A549 (cell line): ENCODE measurements at regions not wholly inside any gene's neighbourhood (a gene's known extent, or its start where the extent isn't known, plus 50 kb on each side); places are given as distances from the start of the nearest gene placed in this dataset.

ENCODE experiments used
- ATAC-seq, 2 experiments: fragments of 200-7000 bp in 1 of 2; fragments of >200 bp in 1 of 2; cut with Nextera tagmentation in 1 of 2; cut with Tn5 transposase in 1 of 2; 3 replicates each; pipeline versions ENCODE4 v1.8.0 to v1.9.1; 2018 to 2020; ENCODE audit warnings: mild to moderate bottlenecking in 1 of 2, moderate library complexity in 1 of 2
- CTCF ChIA-PET: fragments of 300-600 bp; sonication (Branson Sonifier 250); formaldehyde crosslinking; extraction: SDS; loops from one replicate; lab custom pipeline; 2021; ENCODE audit warnings: antibody characterized with exemption, inconsistent platforms; lab: Yijun Ruan, JAX
- POLR2A ChIA-PET: fragments of 350-600 bp; formaldehyde crosslinking; extraction: SDS; loops from one replicate; lab custom pipeline; 2021; ENCODE audit warnings: antibody characterized with exemption, inconsistent platforms; lab: Yijun Ruan, JAX
- DNase-seq, 2 experiments: peaks; one replicate each; pipeline versions ENCODE4 v3.0.0 to v3.0.0-alpha.2; 2011 to 2016; ENCODE audit warnings: low read depth in 1 of 2, low spot score in 1 of 2
- FAIRE-seq: peaks from 2 replicates; lab custom pipeline; 2011; peaks lifted over from hg19 to GRCh38; lab: Jason Lieb, UNC
- H3K27ac ChIP-seq, 2 experiments: fragments of >200 bp; sonication (Bioruptor Twin); formaldehyde crosslinking; 3 replicates each; pipeline ENCODE4 v1.5.1; 2016 to 2017
- H3K4me1 ChIP-seq: fragments of >200 bp; sonication (Bioruptor Twin); formaldehyde crosslinking; 3 replicates; pipeline ENCODE4 v1.6.1; 2016
- H3K4me2 ChIP-seq: fragments of >200 bp; sonication (Bioruptor Twin); formaldehyde crosslinking; 3 replicates; pipeline ENCODE4 v1.6.1; 2016
- H3K4me3 ChIP-seq: fragments of >200 bp; sonication (Bioruptor Twin); formaldehyde crosslinking; 3 replicates; pipeline ENCODE4 v1.5.1; 2016
- H3K9me3 ChIP-seq: fragments of >200 bp; sonication (Bioruptor Twin); formaldehyde crosslinking; 3 replicates; pipeline ENCODE4 v1.6.1; 2016
- BCL3 ChIP-seq: fragments of >200 bp; sonication (Bioruptor Twin); formaldehyde crosslinking; IDR thresholded peaks from 3 replicates; pipeline ENCODE4 v1.6.1; 2016
- CEBPB ChIP-seq, 2 experiments: fragments of >200 bp in 1 of 2; sonication (Bioruptor Twin) in 1 of 2; formaldehyde crosslinking in 1 of 2; IDR thresholded peaks; 2 replicates each; pipeline ENCODE4 v1.6.1; 2012 to 2016
- CHD4 ChIP-seq: fragments of 200-600 bp; sonication (generic); IDR thresholded peaks from 2 replicates; pipeline ENCODE4 v1.6.1; 2016; ENCODE audit warnings: antibody characterized with exemption, mild to moderate bottlenecking, borderline replicate concordance
- EHF ChIP-seq: fragments of 250-450 bp; sonication (Bioruptor Pico); IDR thresholded peaks from 2 replicates; pipeline ENCODE4 v1.5.0; 2020; ENCODE audit warnings: mild to moderate bottlenecking
- ELK1 ChIP-seq: fragments of 150-350 bp; IDR thresholded peaks from 2 replicates; pipeline ENCODE4 v1.6.1; 2014; ENCODE audit warnings: low read depth, mild to moderate bottlenecking, low read length
- EP300 ChIP-seq, 2 experiments: fragments of >200 bp; sonication (Bioruptor Twin); formaldehyde crosslinking; IDR thresholded peaks; 2 replicates in 1 of 2; 3 replicates in 1 of 2; pipeline ENCODE4 v1.6.1; 2016 to 2017
- FOSL2 ChIP-seq, 2 experiments: fragments of 450-650 bp in 1 of 2; fragments of >200 bp in 1 of 2; sonication (Bioruptor Twin) in 1 of 2; formaldehyde crosslinking; IDR thresholded peaks; 2 replicates each; pipeline versions ENCODE4 v1.5.0 to v1.6.1; 2016 to 2020; ENCODE audit warnings: mild to moderate bottlenecking in 1 of 2, moderate library complexity in 1 of 2
- HES2 ChIP-seq: fragments of >200 bp; sonication (Bioruptor Twin); formaldehyde crosslinking; IDR thresholded peaks from 2 replicates; pipeline ENCODE4 v1.6.1; 2016
- HMGXB4 ChIP-seq: fragments of 250-450 bp; sonication (Bioruptor Pico); IDR thresholded peaks from 2 replicates; pipeline ENCODE4 v1.5.0; 2021; ENCODE audit warnings: mild to moderate bottlenecking, moderate library complexity, borderline replicate concordance
- HOXB13 ChIP-seq: fragments of 250-450 bp; sonication (Bioruptor Pico); IDR thresholded peaks from 2 replicates; pipeline ENCODE4 v1.5.0; 2020; ENCODE audit warnings: low read depth, mild to moderate bottlenecking, moderate library complexity
- JUN ChIP-seq, 2 experiments: fragments of >200 bp; sonication (Bioruptor Twin); formaldehyde crosslinking; IDR thresholded peaks; 2 replicates in 1 of 2; 3 replicates in 1 of 2; pipeline ENCODE4 v1.6.1; 2016 to 2017
- JUNB ChIP-seq: fragments of >200 bp; sonication (Bioruptor Twin); formaldehyde crosslinking; IDR thresholded peaks from 2 replicates; pipeline ENCODE4 v1.6.1; 2016
- NR3C1 ChIP-seq: fragments of >200 bp; sonication (Bioruptor Twin); formaldehyde crosslinking; IDR thresholded peaks from 3 replicates; pipeline ENCODE4 v1.6.1; 2017
- PHF8 ChIP-seq: fragments of 200-600 bp; sonication (generic); IDR thresholded peaks from 2 replicates; pipeline ENCODE4 v1.6.1; 2016; ENCODE audit warnings: low read depth, mild to moderate bottlenecking, antibody characterized with exemption, moderate library complexity, borderline replicate concordance
- POLR2A ChIP-seq: IDR thresholded peaks from 2 replicates; pipeline ENCODE4 v1.6.1; 2012; ENCODE audit warnings: mild to moderate bottlenecking, low read length
- POLR2AphosphoS2 ChIP-seq: conservative IDR thresholded peaks from 2 replicates; pipeline ENCODE4 v1.6.1; 2012; ENCODE audit warnings: low read length, improper control_type of control experiment, inconsistent platforms
- RAD21 ChIP-seq, 2 experiments: fragments of >200 bp in 1 of 2; sonication (Bioruptor Twin) in 1 of 2; formaldehyde crosslinking in 1 of 2; IDR thresholded peaks in 1 of 2; conservative IDR thresholded peaks in 1 of 2; 2 replicates in 1 of 2; 3 replicates in 1 of 2; pipeline ENCODE4 v1.6.1; 2012 to 2018; ENCODE audit warnings: inconsistent platforms in 1 of 2
- SMC3 ChIP-seq: fragments of >200 bp; sonication (Bioruptor Twin); formaldehyde crosslinking; IDR thresholded peaks from 3 replicates; pipeline ENCODE4 v1.6.1; 2018; ENCODE audit warnings: inconsistent platforms
- TP53 ChIP-seq: fragments of 250-450 bp; sonication (Bioruptor Pico); IDR thresholded peaks from 2 replicates; pipeline ENCODE4 v1.5.0; 2021; ENCODE audit warnings: mild to moderate bottlenecking, moderate library complexity
- ZC3H11A ChIP-seq: fragments of 450-650 bp; IDR thresholded peaks from 2 replicates; pipeline ENCODE4 v1.6.1; 2014; ENCODE audit warnings: antibody characterized with exemption, mild to moderate bottlenecking
- ZFP36 ChIP-seq: fragments of 450-650 bp; IDR thresholded peaks from 2 replicates; pipeline ENCODE4 v1.6.1; 2014; ENCODE audit warnings: borderline replicate concordance; ENCODE audit not compliant: partially characterized antibody
- ZNF302 ChIP-seq: fragments of 250-450 bp; sonication (Bioruptor Pico); IDR thresholded peaks from 2 replicates; pipeline ENCODE4 v1.9.0; 2021; ENCODE audit warnings: inconsistent platforms, mild to moderate bottlenecking, moderate library complexity
- WGBS: methylation state at CpG from one replicate; pipeline ENCODE4 v1.1.6; 2017; ENCODE audit errors: missing lambda C conversion rate; 5-methylcytosine and 5-hydroxymethylcytosine counted together

- no peak overlapping the region for H3K4me3 ChIP-seq
- TF ChIP-seq JUNB (peak; percentile 66; the same call in 1 of the 2 replicates), CEBPB (IDR thresholded peaks at IDR 0.05) (peak in 1 of 2 experiments; percentile 53; a peak in 1 of 4 replicates), ZFP36 (no peak), HES2 (peak; percentile 45; the same call in 1 of the 2 replicates), FOSL2 (IDR thresholded peaks at IDR 0.05) (peak; percentile 75), FOSL2 (CRISPR knock-in tag; IDR thresholded peaks at IDR 0.05) (peak; percentile 90), JUN (IDR thresholded peaks at IDR 0.05) (peak; percentile 31 to 51; a peak in 3 of 5 replicates), EP300 (IDR thresholded peaks at IDR 0.05) (peak; percentile 51 to 67; a peak in 3 of 5 replicates), POLR2A (no peak), ZC3H11A (no peak), RAD21 (conservative IDR thresholded peaks at IDR 0.05 in 1 of 2, IDR thresholded peaks at IDR 0.05 in 1 of 2) (peak in 1 of 2 experiments; percentile 7; a peak in 1 of 5 replicates)
- TF ChIP-seq, all 56 proteins: peak for 7
- ChIA-PET POLR2A (no interaction called here), CTCF (interaction anchor here (1.3 kb wide), 1 partner anchor 473 kb away, joined by 4 read pairs; no protein-coding TSS in a partner anchor)
- DNase-seq = peak; percentile 14 to 72
- Histone ChIP-seq H3K4me2 (peak overlapping the region; percentile 46), H3K27ac (peak overlapping the region; percentile 74 to 84), H3K9me3 (peaks cover 10% of the 10 kb centered on the region; the same call in 1 of the 3 replicates), H3K4me1 (peaks cover 39% of the 10 kb centered on the region)
- 5% methylated on average over 2 of the region's 2 CpGs for WGBS
- ATAC-seq = peak in 1 of 2 experiments; percentile 75; a peak in 4 of 6 replicates
- peak; percentile 28 for FAIRE-seq
Observed at GRCh38 chr11:28860893-28861292, 752.7 kb downstream of the METTL15 start.

GRCh38 chr11:28858076-28858475 is 749.9 kb downstream of the METTL15 start:
- no peak overlapping the region for H3K4me3 ChIP-seq
- DNase-seq = no peak
- ChIA-PET CTCF (interaction anchor here (0.8 kb wide), 1 partner anchor 1159 kb away, joined by 3 read pairs; no protein-coding TSS in a partner anchor), POLR2A (interaction anchor here (0.6 kb wide), 1 partner anchor 1158 kb away, joined by 3 read pairs; the partner anchor contains the start of gene BDNF)
- no peak overlapping the region for H3K4me2 ChIP-seq
- ATAC-seq = no peak
- no peak for TF ChIP-seq ZNF302 (CRISPR knock-in tag)
- no peak for TF ChIP-seq CHD4
- TF ChIP-seq HOXB13 (CRISPR knock-in tag) = no peak
- no peak for TF ChIP-seq TP53 (CRISPR knock-in tag)
- TF ChIP-seq BCL3 = no peak
- TF ChIP-seq SMC3 = no peak
- no peak for TF ChIP-seq PHF8
- TF ChIP-seq POLR2A = no peak
- TF ChIP-seq ELK1 = no peak
- TF ChIP-seq POLR2AphosphoS2 = no peak
- no peak for TF ChIP-seq ZFP36
- no peak for TF ChIP-seq HMGXB4 (CRISPR knock-in tag)
- no peak for TF ChIP-seq NR3C1
- no peak for TF ChIP-seq HES2
- TF ChIP-seq EHF (CRISPR knock-in tag) = no peak
- no peak for FAIRE-seq
- peaks cover 13% of the 10 kb centered on the region; the same call in 1 of the 3 replicates for H3K9me3 ChIP-seq
- H3K4me1 ChIP-seq = peaks cover 39% of the 10 kb centered on the region
- WGBS = 81% methylated on average over 2 of the region's 2 CpGs
- peak overlapping the region; percentile 74 to 76 for H3K27ac ChIP-seq
